Stimulated activated CD8-positive, alpha-beta memory T cell treated with anti-CD3 and anti-CD28 coated beads, Interleukin-2, amount 100 ng/mL, for 1 hour (primary cell): ENCODE measurements at regions not wholly inside any gene's neighbourhood (a gene's known extent, or its start where the extent isn't known, plus 50 kb on each side); places are given as distances from the start of the nearest gene placed in this dataset.

Experiments used
- DNase-seq, 2 donors: peaks; one replicate each; pipeline ENCODE4 v3.0.0-alpha.2; 2020; ENCODE audit warnings: low read depth in 2 of 2

DNA sequence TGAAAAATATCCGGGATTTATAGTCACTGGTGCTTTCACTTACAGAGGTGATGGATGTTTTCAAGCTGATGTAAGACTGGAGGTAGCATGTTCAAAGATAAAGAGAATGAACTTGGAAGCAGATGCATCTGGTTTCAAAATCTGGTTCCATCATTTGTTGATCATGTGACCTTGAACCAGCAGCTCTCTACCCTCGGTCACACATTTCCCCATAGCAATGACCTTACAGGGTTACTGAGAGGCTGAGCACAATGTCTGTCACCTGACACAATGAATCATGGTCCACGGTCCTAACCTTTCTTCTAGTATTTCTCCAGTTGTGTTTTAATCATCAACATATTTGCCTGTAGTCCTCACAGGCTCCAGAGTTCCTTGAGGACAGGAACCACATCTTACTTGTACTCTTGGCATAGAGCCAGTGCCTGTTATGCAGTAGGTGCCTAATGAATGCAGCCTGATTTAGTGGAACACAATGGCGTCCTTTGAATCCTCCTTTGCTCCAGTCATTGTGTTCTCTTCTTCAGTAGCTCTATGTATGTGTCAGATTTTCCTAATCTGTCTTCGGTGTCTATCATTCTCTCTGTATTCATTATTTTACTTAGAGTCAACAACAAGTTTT is 667.3 kb downstream of the PTPRU start:
- DNase-seq: no peak

GRCh38 chr1:29901624-29902325 is 665.5 kb downstream of the PTPRU start:
- no peak for DNase-seq

GRCh38 chr1:29900712-29901111 is 664.4 kb downstream of the PTPRU start:
- no peak for DNase-seq

DNA sequence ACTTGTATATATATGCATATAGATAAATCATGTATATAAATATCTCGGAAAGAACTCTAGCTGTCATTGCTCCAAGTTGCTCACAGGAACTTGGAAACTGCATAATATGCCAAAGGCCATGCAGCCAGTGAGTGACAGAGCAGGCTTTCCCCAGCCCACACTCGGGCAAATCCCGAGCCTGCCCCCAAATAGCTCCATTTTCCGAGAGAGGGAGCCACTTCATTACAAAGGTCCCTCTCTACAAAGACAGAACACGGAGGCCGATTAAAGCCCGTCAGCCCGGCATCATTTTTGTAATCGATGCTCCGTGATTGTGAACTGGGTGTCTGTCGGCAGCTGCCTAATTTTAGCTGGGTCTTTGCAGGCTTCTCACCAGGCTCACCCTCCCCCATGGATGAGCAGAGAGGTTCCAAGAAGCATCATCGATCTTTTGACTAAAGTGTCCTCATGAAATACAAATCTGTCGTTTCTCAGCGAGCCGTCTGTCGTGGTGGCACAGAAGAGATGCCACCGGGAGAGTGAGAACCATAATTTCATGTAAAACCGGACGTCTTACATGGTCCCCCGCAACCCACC is 663.9 kb downstream of the PTPRU start:
- no peak for DNase-seq

DNA sequence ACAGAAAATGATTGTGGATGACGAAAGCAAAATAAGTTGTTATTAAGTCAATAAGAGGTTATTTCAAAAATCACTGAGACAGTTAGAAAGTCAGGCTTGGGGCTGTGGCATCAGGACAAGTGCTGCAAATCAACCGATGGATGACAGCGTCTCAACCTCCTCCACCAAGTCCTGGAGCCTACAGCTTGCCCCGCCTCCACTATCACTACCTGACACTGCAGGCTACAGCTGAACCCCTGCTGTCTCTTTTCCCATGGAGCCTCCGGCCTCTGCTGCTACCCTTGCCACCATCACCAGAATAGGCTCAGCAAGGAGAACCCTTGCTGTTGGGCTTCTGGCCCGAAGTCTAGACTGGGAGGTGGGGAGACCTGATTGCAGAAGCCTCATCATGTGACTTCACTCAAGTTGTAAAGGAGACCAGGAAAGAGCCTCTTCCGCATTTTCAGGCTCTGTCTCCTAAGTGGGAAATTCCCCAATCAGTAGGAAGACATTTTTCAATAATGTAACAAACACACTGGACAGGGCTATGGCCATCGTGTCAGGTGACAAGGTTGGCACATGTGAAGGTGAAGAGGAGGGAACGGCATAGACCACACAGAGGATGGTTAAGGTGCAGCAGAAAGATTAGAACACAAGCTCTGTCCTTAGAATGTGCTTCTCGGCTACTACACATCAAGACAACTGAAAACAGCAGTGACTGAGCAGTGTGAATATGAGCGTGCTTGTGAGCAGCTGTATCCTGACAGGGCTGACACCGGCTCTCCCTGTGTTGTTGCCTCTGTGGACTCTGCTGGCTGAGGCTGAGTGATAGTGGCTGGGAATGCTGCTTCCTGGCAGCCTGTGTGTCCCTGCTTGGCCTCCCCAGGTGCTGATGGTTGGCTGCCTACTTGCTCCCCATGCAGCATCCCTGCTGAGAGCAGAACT is 660.7 kb downstream of the PTPRU start:
- no peak for DNase-seq

DNA sequence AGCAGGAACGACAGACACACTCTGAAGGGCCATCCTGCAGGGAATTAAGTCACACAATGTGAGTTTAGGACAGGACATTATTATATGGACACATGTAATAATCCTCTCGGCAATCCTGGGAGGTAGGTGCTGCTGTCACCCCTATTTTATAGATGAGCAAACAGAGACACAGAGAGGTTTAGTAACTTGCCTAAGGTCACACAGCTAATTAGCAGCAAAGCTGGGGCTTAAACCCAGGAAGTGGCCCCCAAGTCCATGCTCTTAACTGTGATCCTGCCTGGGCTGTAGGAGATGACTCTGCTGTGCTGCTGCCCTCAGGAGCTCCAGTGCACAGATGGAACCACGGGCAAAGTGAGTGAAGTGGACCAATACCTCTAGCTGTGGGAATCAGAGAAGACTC is 660.0 kb downstream of the PTPRU start:
- DNase-seq: no peak

DNA sequence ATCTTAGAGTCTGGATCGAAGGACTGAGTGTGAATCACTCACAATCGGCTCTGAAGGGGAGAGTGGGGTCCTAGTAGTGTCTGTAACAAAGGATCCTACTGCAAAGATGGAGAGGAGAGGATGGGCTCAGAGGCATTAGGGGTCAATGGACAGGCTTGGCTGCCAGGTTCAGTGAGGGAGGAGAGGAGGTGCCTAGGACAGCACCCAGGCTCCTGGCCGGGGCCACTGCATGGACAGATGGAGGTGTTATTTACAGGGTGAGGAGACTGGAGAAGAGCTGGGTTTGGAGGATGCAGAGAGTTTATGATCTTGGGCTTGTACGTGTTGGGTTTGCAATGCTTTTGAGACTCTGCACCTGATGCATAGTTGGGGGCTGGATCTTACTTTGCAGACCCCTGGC is 658.9 kb downstream of the PTPRU start:
- DNase-seq: no peak

DNA sequence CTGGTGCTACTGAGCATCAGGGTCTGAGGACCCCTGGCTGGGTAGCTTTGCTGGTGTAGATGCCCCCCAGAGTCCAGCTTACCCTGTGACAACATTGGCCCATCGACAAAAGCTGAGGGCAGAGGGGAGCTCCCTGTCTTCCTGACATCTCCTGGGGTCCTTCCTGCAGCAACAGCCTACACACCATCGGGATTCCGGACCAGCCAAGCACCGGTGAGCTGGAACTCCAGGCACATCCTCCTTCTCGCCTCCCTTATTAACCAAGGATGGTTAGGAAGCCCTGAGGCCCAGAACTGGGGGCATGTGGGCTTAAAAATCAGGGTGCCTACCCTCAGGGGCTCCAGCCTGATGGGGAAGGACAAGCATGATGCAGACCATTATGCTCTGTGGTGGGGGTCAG is 658.0 kb downstream of the PTPRU start:
- no peak for DNase-seq

GRCh38 chr1:29893806-29894205 is 657.5 kb downstream of the PTPRU start:
- no peak for DNase-seq

GRCh38 chr1:29893046-29893723 is 656.9 kb downstream of the PTPRU start:
- DNase-seq: no peak

GRCh38 chr1:29892247-29892646 is 655.9 kb downstream of the PTPRU start:
- DNase-seq: no peak

DNA sequence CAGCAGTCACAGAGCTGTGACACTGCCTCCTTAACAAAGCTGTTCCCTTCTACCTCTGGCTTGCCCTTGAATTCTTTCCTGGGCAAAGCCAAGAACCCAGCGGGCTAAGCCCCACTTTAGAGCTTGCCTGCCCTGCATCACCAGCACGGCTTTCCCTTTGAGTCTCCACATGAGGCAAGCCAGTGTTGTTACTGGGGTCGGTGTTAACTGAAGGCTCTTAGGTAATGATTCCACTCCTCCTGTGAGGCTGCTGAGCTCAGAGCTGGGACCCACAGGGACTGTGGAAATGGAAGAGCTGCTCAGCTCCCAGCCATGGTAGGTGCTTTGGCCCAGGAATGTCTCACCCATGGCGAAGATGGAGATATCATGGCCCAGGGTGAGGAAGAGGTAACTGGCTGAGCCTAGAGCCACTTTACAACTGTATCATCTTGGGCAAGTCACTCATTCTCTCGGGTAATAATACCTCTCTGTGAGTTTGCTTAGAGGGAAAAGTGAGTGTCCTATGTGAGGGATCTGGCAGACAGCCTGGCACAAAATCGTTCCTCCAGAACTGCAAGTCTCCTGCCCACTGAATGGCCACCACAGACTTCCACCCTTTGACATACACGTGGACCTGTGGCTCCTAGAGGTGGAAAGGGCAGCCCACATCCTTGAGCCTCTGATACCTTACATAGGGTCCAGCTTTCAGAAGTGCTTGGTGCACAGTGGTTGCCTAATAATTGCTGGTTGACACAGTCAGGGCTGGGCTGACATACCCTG is 654.1 kb downstream of the PTPRU start:
- DNase-seq: no peak

DNA sequence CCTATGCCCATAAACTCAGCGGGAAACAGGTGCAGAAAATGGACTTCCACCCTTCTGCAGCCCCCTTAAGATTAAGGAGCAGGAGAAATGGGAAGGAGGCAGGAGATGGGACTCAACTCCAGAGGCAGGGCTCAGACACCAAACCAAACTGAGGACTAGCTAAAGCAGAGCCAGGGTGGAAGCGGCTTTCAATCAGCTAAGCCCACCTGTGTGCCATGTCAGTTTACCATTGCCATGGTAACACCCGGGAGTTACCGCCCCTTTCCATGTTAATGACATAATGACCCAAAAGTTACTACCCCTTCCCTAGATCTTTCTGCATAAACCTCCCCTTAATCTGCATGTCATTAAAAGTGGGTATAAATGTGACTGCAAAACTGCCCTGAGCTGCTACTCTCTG is 653.5 kb downstream of the PTPRU start:
- DNase-seq: no peak

GRCh38 chr1:29884740-29885139 is 648.4 kb downstream of the PTPRU start:
- no peak for DNase-seq

DNA sequence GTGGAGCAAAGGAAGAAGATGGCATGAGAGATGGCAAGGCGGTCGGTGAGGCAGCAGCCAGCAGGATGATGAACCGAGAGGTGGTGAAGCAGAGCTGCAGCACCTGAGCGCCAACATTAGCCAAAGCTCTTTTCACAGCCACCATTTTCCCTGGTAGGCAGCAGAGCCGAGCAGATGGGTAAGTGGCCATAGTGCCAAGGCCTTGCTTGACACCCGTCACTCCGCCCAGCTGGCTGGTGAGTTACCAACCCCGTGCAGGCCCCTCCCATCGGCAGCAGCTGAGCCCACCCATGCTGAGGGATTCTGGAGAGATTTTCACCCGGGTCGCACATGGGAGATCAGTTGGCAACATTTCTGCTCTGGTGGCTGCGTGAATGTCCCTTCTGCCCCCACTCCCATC is 647.7 kb downstream of the PTPRU start:
- no peak for DNase-seq

DNA sequence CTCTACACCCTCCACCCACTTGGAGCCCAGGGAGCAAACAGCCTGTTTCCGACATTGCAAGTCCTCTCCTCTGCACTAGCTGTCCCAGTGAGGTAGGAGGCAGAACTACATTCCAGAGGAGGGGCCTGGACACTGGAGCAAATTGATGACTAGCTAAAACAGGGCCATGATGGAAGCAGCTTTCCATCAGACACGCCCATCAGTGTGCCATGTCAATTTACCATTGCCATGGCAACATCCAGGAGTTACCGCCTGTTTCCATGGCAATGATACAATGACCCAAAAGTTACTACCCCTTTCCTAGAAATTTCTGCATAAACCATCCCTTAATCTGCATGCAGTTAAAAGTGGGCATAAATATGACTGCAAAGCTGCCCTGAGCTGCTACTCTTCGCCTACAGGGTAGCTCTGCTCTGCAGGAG is 647.1 kb downstream of the PTPRU start:
- DNase-seq: no peak

DNA sequence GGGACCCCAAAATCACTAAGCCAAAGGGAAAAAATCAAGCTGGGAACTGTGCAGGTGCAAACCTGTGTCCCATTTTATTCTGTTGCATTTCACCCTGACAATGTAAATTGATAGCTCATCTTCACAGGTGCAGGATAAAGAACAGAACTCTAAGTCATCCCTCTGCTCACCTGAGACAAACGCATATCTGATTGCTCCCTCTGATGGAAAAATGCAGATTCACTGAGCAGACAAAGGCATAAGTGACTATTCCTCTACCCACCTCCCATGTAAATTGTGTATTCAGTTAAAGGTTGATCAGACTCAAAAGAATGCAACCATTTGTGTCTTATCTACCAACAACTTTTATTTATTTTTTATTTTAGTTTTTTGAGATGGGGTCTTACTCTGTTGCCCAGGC is 644.2 kb downstream of the PTPRU start:
- DNase-seq: no peak

GRCh38 chr1:29879217-29879616 is 642.9 kb downstream of the PTPRU start:
- DNase-seq: no peak

DNA sequence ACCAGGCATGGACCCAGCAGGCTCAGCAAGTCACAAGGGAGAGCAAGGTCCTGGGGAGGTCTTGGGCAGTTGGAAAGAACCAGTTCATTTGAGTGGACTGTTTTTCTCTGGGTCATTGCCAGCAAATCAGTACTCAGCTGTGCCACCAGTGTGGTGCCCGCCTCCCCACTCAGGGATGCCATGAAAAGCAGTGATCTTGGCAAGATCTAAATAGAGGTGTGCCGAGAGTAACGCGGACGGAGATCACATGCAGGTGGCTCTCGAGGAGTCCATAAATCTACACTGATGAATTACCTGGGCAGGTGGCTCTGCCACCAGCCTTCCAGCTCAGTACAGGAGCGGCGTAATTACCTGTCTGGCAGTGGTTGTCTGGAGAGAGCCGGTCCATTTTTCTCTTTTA is 642.2 kb downstream of the PTPRU start:
- DNase-seq: no peak

DNA sequence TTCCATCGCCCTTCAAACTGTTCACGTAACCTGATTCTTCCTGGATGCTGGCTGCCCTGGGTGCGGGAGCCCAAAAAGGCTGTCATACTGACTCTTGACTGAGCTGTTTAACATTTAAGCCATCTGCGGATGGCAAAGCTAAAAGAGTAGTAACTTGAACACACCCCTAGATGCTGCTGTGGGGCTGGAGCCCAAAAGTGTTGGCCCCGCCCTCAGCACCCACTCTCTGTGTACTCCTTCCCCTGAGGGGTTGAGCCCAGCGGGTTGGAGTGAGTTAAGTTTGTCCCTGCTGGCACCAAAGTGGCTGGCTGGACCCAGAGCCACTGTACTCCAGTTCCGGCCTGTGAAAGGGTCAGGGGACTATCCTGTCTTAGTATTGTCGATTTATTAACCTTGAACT is 640.6 kb downstream of the PTPRU start:
- no peak for DNase-seq

DNA sequence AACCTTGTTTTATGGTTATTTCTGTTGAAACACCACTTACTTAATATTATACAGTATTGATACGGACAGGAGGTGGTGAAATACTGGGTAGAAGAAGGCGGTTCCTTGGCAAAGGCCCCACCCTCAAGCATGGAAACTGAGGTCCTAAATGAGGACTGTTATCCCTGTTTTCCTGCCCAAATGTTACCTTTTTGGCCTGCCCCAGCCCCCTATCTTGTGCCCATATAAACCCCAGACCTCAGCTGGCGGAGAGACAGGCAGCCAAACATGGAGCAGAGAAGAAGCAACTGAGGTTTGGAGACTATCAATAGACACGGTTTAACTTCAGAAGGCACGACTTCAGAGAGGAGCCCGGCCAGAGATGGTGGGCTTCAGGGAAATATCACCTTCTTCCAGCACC is 640.1 kb downstream of the PTPRU start:
- DNase-seq: no peak
